LNCAP (cell line): ENCODE measurements at regions not wholly inside any gene's neighbourhood (a gene's known extent, or its start where the extent isn't known, plus 50 kb on each side); places are given as distances from the start of the nearest gene placed in this dataset.

Experiments used
- CTCF ChIP-seq: fragments of 450-650 bp; IDR thresholded peaks from 2 replicates; pipeline ENCODE4 v1.5.1; 2017; ENCODE audit warnings: mild to moderate bottlenecking

GRCh38 chr6:153780011-153780410 is 259.0 kb upstream of the OPRM1 start:
- TF ChIP-seq CTCF = no peak

- no peak for TF ChIP-seq CTCF
Measured at GRCh38 chr6:153778216-153778615, 260.8 kb upstream of the OPRM1 start.

- no peak for TF ChIP-seq CTCF
Measured at GRCh38 chr6:153771577-153771976, 267.5 kb upstream of the OPRM1 start.

- no peak for TF ChIP-seq CTCF
Measured at GRCh38 chr6:153767127-153767526, 271.9 kb upstream of the OPRM1 start.

GRCh38 chr6:153758516-153758915 is 280.5 kb upstream of the OPRM1 start:
- no peak for TF ChIP-seq CTCF

- no peak for TF ChIP-seq CTCF
Measured at GRCh38 chr6:153735761-153736160, 303.3 kb upstream of the OPRM1 start.

GRCh38 chr6:153729189-153729588 is 309.9 kb upstream of the OPRM1 start:
- TF ChIP-seq CTCF = no peak

- no peak for TF ChIP-seq CTCF
Measured at GRCh38 chr6:153727885-153728284, 311.2 kb upstream of the OPRM1 start.
